ENCODE measurements at regions not wholly inside any gene's neighbourhood (a gene's known extent, or its start where the extent isn't known, plus 50 kb on each side); places are given as distances from the start of the nearest gene placed in this dataset.

DNA sequence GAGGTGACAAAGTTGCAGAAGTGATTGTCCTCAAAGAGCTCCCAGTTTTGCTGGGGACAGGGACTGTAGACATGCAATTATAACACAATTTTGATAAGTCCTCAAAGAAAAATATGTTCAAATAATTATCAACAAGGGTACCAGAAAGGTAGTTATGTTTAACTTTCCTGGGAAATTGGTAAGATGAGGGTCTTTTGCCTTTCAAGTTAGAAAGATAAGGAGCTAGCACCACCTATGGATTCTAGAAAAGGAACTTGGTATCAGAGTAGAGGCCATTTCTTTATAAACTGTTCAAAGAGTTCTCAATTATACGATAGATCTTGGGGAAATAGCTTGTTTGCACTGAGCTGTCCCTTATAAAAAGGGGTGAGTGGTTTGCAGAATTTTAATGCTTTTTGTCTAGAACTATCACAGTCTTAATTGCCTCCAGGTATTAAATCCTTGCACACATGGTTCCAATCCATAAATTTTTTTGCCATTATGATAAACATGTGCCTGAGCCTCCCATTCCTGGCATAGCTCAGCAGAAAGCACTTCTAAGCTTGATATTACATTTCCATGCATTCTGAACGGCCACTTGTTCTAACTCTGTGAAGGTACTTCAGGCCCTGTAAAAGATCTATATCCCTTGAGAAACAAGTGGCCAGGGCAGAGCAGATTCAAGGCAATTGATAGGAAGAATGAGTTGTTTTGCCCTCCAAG, 247.5 kb upstream of the LRIG1 start:
- TF ChIP-seq POLR2A (IDR thresholded peaks at IDR 0.05; ENCODE audit: low read depth, low read length) (no peak), POLR2AphosphoS5 (IDR thresholded peaks at IDR 0.05; ENCODE audit: low read depth, low read length) (no peak), TAF1 (IDR thresholded peaks at IDR 0.05; ENCODE audit: borderline replicate concordance, low read depth, low read length) (no peak)

Data from GM12892 (cell line).